ENCODE measurements at regions not wholly inside any gene's neighbourhood (a gene's known extent, or its start where the extent isn't known, plus 50 kb on each side); places are given as distances from the start of the nearest gene placed in this dataset.

DNA sequence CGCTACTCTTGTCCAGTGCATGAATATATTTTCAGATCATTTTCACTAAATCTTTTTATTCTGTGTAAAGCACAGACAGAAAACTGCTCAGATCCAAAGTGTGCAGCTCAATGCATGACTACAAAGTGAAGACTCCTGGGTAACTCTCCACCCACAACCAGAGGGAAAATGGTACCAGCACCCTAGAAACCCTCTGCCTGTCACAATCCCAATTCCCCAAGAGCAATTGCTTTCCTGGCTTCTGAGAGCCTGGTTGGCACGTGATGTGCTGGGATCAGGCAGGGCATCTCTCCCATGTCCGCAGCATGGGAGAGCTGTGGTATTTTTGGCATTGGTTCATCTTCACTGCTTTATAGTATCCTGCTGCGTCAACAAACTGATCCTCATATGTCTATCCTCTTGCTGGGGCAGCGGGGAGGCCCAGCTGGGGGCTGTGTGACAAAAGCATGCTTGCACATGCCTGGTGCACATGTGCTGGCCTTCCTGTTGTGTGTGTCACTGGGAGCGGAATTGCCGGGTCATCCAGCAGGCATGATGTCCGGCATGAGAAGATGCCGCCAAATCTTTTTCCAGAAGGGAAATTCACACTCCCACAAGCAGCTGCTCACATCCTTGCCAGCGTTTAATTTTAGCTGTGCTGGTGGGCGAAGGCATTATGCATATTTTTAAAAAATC, 278.9 kb upstream of the FOXF1 start:
- no peak overlapping the region for H3K27ac ChIP-seq (ENCODE audit: low read depth, low read length)
- no peaks in the 10 kb centered on the region for H4K20me1 ChIP-seq (ENCODE audit: insufficient read depth)
- ChIA-PET CTCF (no interaction called here), POLR2A (no interaction called here), RAD21 (ENCODE audit: low non-redundant PET in 1 of 2, low total read pairs in 2 of 2, uncharacterized antibody in 2 of 2, unreplicated experiment in 2 of 2) (no interaction called here)
- no peak overlapping the region for H3K4me2 ChIP-seq (ENCODE audit: low read length)
- no peaks in the 10 kb centered on the region for H3K79me2 ChIP-seq (ENCODE audit: insufficient read depth, low read length)
- no peak overlapping the region for H2AFZ ChIP-seq (ENCODE audit: low read depth, low read length, poor library complexity, severe bottlenecking)
- TF ChIP-seq POLR2AphosphoS5 (IDR thresholded peaks at IDR 0.05; ENCODE audit: low read depth, low read length): no peak
- TF ChIP-seq CBX3 (IDR thresholded peaks at IDR 0.05; ENCODE audit: low read depth): no peak
- no peak for TF ChIP-seq YY1 (IDR thresholded peaks at IDR 0.05; ENCODE audit: extremely low read depth, insufficient replicate concordance, low read depth, low read length)
- no peak for TF ChIP-seq JUND (IDR thresholded peaks at IDR 0.05)
- TF ChIP-seq, protein P1, sequence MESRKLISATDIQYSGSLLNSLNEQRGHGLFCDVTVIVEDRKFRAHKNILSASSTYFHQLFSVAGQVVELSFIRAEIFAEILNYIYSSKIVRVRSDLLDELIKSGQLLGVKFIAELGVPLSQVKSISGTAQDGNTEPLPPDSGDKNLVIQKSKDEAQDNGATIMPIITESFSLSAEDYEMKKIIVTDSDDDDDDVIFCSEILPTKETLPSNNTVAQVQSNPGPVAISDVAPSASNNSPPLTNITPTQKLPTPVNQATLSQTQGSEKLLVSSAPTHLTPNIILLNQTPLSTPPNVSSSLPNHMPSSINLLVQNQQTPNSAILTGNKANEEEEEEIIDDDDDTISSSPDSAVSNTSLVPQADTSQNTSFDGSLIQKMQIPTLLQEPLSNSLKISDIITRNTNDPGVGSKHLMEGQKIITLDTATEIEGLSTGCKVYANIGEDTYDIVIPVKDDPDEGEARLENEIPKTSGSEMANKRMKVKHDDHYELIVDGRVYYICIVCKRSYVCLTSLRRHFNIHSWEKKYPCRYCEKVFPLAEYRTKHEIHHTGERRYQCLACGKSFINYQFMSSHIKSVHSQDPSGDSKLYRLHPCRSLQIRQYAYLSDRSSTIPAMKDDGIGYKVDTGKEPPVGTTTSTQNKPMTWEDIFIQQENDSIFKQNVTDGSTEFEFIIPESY (IDR thresholded peaks at IDR 0.05; ENCODE audit: extremely low read depth, insufficient replicate concordance, low read length): no peak
- TF ChIP-seq, protein P2, sequence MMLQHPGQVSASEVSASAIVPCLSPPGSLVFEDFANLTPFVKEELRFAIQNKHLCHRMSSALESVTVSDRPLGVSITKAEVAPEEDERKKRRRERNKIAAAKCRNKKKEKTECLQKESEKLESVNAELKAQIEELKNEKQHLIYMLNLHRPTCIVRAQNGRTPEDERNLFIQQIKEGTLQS (IDR thresholded peaks at IDR 0.05): no peak
- TF ChIP-seq EZH2phosphoT487 (IDR thresholded peaks at IDR 0.05; ENCODE audit: borderline replicate concordance): no peak
- TF ChIP-seq SIN3A (IDR thresholded peaks at IDR 0.05; ENCODE audit: low read depth): no peak
- TF ChIP-seq RAD21 (IDR thresholded peaks at IDR 0.05; ENCODE audit: low read depth): no peak
- TF ChIP-seq SP1 (IDR thresholded peaks at IDR 0.05; ENCODE audit: low read depth): no peak
- TF ChIP-seq TCF7L2 (IDR thresholded peaks at IDR 0.05; ENCODE audit: borderline replicate concordance, extremely low read depth, insufficient read depth, insufficient read length): no peak
- no peak for TF ChIP-seq EZH2 (IDR thresholded peaks at IDR 0.05)
- no peak for DNase-seq (ENCODE audit: low read depth, low spot score)
- BruUV-seq (replicated peaks): no TSS peak
- no peak for ATAC-seq
- no peaks in the 10 kb centered on the region for H3K36me3 ChIP-seq (ENCODE audit: control insufficient read depth in 1 of 2, insufficient read depth in 2 of 2, low read length in 2 of 2)
- no peaks in the 10 kb centered on the region for H3K4me1 ChIP-seq (ENCODE audit: control insufficient read depth in 1 of 2, insufficient read depth in 2 of 2, low read length in 2 of 2)
- no peak overlapping the region for H3K4me3 ChIP-seq (replicated peaks in 1 of 2; ENCODE audit: low read depth in 1 of 2, low read length in 2 of 2)
- intact Hi-C loops (cut with micrococcal nuclease): no loop called here
- H3K9me3 ChIP-seq (ENCODE audit: control insufficient read depth in 1 of 2, insufficient read depth in 1 of 2, low read depth in 1 of 2, low read length in 2 of 2): no peaks in the 10 kb centered on the region
- H3K9ac ChIP-seq (ENCODE audit: low read length): no peak overlapping the region
- H3K9me2 ChIP-seq (ENCODE audit: insufficient read depth): no peaks in the 10 kb centered on the region
- H3K27me3 ChIP-seq (ENCODE audit: insufficient read depth, low read length): peaks cover 24% of the 10 kb centered on the region
